GM19324 (cell line): ENCODE measurements at regions not wholly inside any gene's neighbourhood (a gene's known extent, or its start where the extent isn't known, plus 50 kb on each side); places are given as distances from the start of the nearest gene placed in this dataset.

Experiments used
- ATAC-seq: cut with Tn5 transposase; IDR thresholded peaks from one replicate; pipeline ENCODE4 v1.9.1; 2021; ENCODE audit warnings: mild to moderate bottlenecking, moderate library complexity; ENCODE audit not compliant: unreplicated experiment, low FRiP score

DNA sequence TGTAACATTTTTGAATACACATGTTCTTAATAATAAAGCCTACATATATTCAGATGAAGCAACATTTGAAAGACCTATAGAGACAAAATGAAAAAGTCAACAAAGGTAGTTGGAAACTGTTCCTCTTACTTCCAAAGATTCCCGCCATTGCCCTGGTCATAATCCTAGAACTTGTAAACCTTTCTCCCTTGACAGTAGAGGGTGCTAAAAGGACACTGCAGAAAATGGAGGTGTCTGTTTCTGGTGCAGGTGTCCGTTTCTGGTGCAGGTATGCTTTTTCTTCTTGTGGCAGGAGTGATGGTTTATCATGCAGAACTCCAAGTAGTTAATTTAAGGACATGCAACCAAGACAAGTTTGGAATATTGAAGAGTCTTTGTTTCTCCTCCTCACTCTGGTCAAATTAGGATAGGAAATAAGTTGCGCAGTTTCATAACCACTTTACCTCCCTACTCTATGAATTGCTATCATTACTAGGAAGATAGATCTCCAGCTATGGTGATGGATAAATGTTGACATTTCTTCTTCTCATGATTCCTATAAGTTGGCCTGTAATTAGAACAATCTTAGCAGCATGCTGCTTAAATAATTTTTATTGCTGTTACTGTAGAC lies 56.0 kb upstream of the FAM174A start:
- ATAC-seq, result no peak

GRCh38 chr5:100472091-100472490 lies 63.1 kb upstream of the FAM174A start:
- no peak for ATAC-seq

DNA sequence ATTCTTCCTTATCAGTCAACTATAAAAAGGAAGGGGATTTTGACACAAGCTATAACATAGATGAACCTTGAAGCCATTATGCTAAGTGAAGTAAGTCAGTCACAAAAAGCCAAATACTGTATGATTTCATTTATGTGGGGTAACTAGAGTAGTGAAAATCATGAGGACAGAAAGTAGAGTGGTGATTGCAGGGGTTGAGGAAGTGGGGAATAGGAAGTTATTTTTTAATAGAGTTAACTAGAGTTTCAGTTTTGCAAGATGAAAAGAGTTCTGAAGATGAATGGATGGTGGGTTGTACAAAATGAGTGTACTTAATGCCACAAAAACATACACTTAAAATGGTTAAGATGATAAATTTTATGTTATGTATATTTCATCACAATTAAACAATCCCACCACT lies 65.4 kb upstream of the FAM174A start:
- peak; percentile 79 for ATAC-seq

DNA sequence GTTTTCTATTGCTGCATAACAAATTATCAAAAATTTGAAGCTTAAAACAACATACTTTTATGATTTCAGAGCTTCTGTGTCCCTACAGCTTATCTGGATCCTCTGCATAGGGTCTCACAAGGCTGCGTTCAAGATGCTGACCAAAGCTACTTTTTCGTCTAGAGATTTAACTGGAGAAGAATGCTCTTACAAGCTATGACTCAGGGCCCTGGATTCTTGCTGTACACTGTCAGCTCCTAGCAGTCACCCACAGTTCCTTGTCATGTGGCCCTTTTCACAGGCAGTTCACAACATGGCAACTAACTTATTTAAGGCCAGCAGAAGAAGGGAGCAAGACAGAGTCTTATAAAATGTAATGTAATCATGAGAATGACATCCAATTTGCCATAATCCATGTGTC lies 70.8 kb upstream of the FAM174A start:
- ATAC-seq, result no peak

- no peak for ATAC-seq
Measured at GRCh38 chr5:100456615-100457014, 78.6 kb upstream of the FAM174A start.

DNA sequence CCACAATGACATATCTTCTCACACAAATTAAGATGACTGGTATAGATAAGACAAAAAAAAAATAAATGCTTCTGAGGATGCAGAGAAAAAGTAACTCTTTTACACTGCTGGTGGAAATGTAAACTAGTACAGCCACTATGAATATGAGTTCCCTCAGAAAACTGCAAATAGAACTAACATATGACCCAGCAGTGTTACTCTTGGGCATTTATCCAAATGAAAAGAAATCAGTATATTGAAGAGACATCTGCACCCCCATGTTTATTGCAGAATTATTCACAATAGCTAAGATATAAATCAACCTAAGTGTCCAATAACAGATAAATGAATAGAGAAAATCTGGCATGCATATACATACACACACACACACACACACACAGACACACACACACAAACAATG lies 83.0 kb upstream of the FAM174A start:
- no peak for ATAC-seq

DNA sequence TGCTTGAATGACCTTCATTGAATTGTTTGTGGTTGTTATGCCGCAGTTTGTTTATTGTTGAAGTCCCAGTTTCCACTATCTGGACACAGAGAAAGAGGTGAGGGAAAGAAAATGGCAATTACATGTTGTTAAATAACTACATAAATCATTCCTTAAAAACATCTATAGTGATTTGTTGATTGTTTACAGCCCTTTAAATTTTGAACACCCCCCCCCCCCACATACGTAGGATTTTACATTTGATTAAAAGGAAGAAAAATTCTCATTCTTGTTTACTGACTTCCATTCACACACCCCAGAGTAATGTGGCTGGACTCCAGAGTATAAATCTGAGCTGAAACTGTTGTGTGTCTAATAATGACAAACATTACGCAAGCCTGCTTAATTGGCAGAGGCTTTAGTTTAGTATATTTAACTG lies 87.1 kb upstream of the FAM174A start:
- no peak for ATAC-seq

GRCh38 chr5:100446879-100447430 lies 88.2 kb upstream of the FAM174A start:
- ATAC-seq, result no peak

DNA sequence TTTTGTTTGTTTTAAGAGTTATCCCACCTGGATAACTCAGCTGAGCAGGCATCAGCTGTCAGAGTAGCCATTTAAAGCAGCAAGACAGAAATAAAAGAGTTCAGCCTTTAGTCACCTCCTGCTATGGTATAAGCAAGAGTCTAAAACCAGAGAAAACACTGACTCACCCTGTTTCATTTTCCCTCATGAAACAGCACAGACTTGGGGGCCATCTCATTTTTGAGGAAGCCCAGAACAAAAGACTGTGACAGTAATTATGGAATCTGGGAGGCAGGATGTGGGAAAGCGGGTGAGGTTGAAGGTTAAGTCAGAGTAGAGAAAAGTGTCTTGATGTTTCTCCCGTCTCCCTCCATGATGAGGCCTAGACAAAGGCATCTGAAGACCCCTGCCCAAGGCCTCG lies 90.2 kb upstream of the FAM174A start:
- no peak for ATAC-seq

DNA sequence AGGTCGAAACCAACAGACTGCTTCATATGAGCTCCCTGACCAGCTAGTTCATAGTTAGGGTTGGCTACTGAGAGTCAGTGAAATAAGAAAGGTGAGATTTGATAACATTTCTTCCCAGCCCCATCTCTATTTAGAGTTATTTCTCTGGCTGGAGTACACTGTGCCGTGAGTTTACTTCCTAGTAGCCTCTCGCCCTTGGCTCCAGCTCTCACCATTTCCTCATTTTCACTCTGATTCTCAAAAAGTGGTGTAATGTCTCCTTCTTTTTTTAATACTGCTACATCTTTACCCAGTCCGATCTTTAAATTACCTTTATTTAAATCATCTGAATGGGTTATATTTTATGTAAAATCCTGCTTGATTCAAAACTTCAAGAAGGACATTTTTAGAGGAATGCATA lies 100.4 kb upstream of the FAM174A start:
- no peak for ATAC-seq

- no peak for ATAC-seq
Measured at GRCh38 chr5:100432741-100433140, 102.4 kb upstream of the FAM174A start.

- ATAC-seq, result peak; percentile 73
Measured at GRCh38 chr5:100430268-100431195, 104.6 kb upstream of the FAM174A start.

DNA sequence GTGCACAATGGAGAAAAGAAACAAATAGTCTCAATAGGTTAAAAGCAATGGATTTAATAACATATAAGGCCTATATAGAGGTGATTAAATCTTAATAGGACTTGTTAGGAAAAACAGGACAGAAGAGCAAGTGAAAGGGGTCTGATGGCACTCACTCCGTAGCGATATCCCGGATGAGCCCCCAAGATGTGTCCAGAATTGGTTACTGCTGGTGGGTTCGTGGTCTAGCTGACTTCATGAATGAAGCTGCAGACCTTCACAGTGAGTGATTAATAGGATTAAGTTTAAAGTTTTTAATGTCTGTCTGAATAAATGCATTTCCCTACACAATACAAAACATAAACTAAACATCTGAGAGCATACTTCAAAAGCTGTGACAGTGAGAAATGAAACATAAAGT lies 110.4 kb upstream of the FAM174A start:
- no peak for ATAC-seq

DNA sequence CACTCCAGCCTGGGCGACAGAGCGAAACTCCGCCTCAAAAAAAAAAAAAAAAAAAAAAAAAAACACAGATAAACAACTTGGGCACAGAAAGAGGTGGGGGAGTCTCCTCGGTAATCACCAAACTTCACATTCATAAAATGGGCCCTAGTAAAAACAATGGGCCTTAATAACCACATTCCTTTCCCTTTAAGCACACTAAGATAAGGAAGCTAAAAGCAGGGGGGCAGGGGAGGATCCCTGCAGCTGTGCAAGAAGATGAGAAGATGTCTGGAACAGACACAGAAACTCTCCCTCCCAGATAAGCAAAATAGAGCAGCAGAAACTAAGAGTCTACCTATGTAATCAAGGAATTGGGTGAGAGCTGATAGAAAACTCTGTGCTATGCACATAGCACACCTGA lies 111.2 kb upstream of the FAM174A start:
- ATAC-seq, result no peak

- no peak for ATAC-seq
Measured at GRCh38 chr5:100423330-100423729, 111.8 kb upstream of the FAM174A start.

GRCh38 chr5:100421360-100421759 lies 113.8 kb upstream of the FAM174A start:
- ATAC-seq, result no peak

GRCh38 chr5:100418231-100418630 lies 116.9 kb upstream of the FAM174A start:
- ATAC-seq, result no peak

DNA sequence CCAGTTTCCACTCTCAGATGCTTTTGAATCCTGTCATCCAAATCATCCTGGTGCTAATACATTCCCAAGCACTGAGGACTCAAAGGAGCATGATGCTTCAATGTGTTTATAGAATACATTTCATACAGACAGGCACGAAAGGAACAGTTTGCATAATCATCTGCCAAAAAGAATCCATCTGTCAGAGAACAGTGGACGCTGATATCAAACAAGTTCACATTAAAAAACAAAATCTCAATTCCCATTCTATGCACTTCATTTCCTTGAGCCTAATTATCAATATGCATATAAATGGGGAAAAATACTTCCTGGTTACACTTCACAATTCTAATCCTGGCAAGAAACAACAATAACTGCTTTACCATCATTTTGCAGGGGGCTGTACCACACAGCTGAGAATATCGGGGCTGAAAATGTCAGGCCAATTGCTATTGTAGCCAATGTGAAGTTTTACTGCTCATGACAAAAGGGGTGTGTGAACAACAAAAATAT lies 125.5 kb upstream of the FAM174A start:
- ATAC-seq, result no peak

DNA sequence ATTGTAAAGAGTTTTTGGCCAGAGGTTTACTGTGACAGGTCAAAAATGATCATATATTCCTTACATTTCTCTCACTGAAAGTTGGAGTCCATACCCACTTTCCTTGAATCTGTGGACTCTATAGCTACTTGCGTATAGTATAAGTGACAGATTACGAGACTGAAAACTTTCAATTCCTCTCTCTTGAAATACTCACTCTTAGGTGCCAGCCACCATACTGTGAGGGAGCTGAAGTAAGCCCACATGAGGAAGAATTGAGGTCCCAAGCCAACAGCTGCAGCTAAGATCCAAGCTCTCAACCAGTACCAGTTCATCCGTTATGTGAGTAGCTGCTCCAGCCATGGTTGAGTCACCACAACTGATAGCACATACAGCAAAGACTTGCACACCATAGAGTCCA lies 128.1 kb upstream of the FAM174A start:
- no peak for ATAC-seq

DNA sequence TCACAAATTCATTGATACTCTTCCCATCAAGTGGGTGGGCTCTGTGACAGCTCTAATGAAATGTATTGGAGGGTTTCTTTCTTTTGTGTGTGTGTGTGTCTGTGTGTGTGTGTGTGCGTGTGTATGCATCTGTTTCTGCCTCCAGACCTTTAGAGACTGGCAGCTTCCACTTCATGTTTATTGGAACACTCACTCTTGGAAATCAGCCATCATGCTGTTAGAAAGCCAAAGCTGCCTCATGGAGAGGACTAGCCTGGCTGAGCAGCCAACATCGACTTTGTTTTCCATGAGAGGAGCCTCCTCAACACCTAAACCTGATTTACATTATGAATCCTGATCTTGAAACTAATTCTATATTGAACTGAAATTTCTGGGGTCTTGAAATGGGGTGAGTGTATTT lies 128.5 kb upstream of the FAM174A start:
- ATAC-seq, result no peak

DNA sequence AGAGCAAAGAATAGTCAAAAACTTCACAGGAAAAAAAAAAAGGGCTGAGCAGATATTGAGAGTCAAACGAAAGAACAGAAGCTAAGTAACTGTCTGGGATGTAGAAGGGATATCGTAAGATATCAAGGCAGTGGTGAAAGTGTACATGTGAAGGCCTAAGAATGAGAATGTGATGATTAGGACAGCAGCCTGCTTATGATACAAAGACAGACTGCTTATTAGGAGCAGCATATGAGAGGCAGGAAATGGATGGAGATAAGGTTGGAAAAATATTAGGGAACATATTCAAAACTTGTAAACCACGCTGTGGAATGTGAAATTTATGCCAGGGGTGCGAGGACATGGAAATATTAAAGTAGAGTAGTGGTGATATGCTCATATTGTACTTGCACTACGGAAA lies 133.1 kb upstream of the FAM174A start:
- ATAC-seq, result no peak

DNA sequence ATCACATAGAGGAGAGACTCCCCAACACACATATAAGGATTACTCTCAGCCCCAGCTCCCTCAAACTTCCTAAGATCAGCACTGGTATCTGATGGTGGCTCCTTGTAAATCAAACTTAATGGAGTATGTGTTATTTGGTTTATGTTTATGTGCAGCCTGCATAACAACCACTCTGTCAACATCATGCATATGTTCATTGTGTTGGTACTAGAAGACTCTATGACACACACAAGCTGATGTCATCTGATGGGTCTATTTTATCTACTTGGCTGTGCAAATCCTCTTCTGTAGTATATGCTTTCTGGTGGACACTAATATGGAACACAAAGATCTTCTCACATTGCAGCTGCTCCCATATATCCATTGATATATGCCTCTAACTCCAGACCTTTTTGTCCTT lies 134.0 kb upstream of the FAM174A start:
- ATAC-seq, result no peak
